Keratinocyte (primary cell): ENCODE measurements at regions not wholly inside any gene's neighbourhood (a gene's known extent, or its start where the extent isn't known, plus 50 kb on each side); places are given as distances from the start of the nearest gene placed in this dataset.

Experiments
- CTCF ChIP-seq, 3 experiments: IDR thresholded peaks in 1 of 3; conservative IDR thresholded peaks in 1 of 3; optimal IDR thresholded peaks in 1 of 3; 2 replicates in 2 of 3; 3 replicates in 1 of 3; pipeline versions ENCODE3 to v1.5.1; 2011; ENCODE audit warnings: low read length in 3 of 3, mild to moderate bottlenecking in 3 of 3, moderate library complexity in 2 of 3, control low read depth in 1 of 3, inconsistent platforms in 1 of 3; ENCODE audit not compliant: insufficient read depth in 2 of 3; ENCODE audit errors: extremely low read depth in 1 of 3
- EZH2 ChIP-seq: IDR thresholded peaks from one replicate; pipeline ENCODE4 v1.6.1; 2012; ENCODE audit warnings: inconsistent platforms, mild to moderate bottlenecking, low read length, moderate library complexity

GRCh38 chr2:153557714-153558113 lies 79.2 kb upstream of the RPRM start:
- TF ChIP-seq EZH2 (no peak), CTCF (optimal IDR thresholded peaks at IDR 0.05 in 1 of 3, IDR thresholded peaks at IDR 0.05 in 1 of 3, conservative IDR thresholded peaks at IDR 0.05 in 1 of 3; ENCODE audit: extremely low read depth in 1 of 3, insufficient read depth in 2 of 3, low read length in 3 of 3) (no peak)
